ENCODE measurements at regions not wholly inside any gene's neighbourhood (a gene's known extent, or its start where the extent isn't known, plus 50 kb on each side); places are given as distances from the start of the nearest gene placed in this dataset.
A peak's percentile ranks its signal among the peaks of the same experiment; 100 is the strongest.

DNA sequence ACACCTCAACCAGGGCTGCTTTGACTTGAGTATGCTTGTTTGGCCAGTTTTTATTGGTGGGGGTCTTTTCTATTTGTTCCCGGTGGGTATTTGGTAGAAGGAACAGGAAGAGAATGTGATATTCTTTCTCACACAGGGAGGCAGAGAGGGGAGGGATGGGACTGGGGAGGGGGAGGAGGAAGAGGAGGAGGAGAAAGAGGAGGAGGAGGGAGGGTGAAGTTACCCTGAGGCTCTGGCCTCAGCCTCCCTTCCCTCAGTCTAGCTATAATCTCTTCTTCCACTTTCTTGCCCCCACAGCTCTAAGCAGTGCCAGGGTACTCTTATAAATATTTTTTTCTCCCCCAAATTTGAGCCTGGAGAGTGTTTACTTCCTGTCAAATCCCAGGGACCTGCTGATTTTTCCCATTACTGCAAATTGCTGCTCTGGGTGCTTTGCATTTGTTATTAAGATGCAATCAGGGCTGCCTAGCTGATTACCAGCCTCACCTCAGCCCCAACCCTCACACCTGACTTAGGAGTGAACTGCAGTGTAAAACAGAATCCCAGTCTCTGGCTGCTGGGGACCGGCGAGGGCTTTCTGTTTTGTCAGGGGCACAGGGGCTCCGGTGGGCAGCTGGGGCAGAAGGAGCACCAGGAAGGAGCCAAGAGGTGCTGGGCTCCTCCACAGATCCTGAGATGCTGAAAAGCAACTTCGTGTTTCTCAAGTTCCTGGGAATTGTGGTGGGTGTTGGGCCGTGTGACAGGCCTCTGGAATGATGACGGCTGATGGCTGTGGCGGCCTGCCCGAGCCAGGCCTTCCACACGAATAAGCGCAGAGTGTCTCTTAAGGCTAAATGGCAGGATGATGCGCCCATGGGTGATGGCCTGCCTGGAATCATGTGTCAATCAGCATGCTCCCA lies 141.4 kb downstream of the CD83 start:
- no peak for DNase-seq

DNA sequence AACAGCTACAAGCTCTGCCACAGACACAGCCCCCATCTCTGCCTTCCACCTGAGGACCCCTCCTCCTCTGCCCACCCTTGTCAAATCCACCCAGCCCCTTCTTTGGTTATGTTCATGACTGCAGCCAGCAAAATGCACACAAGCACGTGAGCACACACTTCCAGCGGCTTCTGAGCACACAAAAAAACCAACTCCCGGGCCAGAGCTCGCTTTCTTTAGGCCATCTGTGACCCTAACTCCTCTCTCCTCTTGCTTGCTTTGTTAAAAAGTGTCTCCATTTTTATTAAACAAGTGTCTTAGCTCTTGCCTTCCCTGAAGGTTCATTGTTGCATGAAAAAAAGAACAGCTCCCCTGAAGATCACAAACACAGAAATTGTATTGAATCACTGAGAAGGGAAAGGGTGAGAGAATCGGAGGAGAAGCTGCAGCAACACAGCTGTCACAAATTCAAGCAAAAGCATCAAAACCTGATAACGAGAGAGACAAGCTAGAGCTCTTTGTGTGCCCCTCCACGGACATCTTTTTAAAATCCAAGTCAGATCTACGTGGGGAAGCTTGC lies 142.1 kb downstream of the CD83 start:
- DNase-seq = no peak

DNA sequence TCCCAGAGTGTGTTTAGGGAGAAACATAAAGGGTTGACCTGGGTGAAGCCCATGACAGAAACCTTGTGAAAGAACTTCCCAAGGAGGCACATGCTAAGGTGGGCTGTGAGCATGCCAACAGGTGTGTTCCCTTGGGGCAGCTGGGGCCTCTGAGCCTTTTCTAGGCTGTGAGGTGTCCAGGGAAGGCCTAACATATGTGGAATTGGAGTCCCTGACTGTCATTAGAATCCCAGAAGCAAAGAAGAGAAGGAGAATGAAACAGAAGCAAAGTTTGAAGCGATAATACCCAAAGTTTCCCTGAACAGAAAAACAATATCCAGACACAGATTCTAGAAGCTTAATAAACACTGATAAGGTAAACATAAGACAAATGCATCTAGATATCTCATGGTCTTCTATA lies 143.3 kb downstream of the CD83 start:
- no peak for DNase-seq

GRCh38 chr6:14263881-14264424 lies 146.4 kb downstream of the CD83 start:
- no peak for DNase-seq

DNA sequence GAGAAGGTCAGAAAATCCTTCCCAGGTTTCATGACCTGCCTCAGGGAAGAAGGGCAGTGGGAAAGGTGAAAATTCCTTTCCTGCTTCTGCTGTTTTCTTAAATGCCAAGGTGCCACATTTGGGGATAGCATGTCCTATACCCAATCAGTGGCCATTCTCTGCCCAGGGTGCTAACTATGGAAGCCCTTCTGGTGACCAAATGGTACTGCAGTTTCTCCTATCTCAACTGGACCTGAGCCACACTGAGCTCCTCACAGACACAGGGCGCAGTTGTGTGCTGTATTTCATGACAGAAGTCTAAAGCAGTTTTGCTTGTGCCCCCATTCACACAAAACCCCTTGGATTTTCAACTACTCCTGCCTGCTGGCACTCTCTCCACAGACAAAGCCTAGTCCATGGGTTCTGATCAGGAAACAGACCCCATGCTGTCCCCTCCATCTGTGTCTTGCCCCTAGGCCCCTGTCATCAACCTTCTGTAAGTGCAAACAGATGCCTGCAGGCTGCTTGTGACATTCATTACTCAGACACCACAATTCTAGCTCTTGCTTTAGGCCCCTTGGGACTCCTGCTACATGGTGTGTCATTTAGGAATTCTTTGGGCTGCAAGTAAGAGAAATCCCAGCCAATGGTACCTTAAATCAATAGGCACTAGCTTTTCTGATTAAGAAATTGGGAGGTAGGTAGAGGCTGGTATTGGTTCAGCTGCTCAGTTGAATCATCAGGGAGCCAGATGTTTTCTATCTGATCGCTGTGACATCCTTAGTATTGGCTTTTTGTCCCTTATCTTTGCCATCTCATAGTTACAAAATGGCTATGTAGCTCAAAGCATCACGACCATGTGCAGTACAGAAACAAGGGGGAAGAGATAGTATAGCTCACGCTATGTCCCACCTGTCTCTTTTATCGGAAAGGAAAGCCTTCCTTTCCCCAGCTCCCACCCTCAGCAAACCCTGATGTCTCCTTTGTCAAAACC lies 147.8 kb downstream of the CD83 start:
- DNase-seq = no peak

- no peak for DNase-seq
These were observed 148.7 kb downstream of the CD83 start for GRCh38 chr6:14266266-14266665.

GRCh38 chr6:14267885-14268660 lies 150.5 kb downstream of the CD83 start:
- no peak for DNase-seq

GRCh38 chr6:14269436-14269835 lies 151.9 kb downstream of the CD83 start:
- no peak for DNase-seq

GRCh38 chr6:14270142-14270893 lies 152.7 kb downstream of the CD83 start:
- no peak for DNase-seq

DNA sequence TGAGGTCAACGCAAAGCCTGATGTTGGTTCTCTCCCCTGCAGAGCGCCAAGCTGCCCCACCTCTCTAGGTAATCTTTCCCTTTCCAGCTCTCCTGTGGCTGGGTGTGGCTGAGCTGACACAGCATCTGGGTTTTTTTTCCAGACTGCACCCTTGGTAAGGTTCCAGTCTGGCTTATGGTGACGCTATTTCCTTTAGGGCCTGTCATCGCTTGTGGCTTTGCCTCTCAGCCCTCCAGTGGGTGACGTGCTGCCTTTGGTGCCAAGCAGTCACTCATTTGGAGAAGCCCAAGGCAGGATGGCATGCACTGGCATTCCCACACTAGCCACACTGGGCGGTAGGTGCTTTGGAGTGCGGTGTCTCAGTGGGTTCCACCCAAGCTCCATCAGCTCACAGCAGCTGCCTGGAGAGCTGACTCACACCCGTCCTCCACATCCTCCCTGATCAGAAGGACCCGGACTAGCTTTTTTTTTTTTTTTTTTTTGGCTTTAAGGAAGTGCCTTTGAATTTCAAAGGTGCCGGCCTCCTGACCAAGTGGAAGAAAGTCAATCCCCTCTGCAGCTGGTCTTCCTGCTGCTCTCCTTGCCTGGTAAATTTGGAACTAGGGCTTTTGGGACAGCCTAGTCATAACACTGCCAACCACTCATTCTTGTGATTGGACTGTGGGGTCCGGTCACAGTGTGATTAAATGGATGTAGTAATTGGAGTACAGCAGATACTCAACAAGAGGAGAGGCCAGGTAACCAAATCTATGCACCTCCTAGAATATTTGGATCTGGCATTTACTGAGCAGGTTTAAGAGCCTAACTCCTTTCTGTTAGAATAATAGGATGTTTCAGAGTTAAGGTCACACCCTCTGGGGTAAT lies 153.6 kb downstream of the CD83 start:
- DNase-seq = peak; percentile 78

DNA sequence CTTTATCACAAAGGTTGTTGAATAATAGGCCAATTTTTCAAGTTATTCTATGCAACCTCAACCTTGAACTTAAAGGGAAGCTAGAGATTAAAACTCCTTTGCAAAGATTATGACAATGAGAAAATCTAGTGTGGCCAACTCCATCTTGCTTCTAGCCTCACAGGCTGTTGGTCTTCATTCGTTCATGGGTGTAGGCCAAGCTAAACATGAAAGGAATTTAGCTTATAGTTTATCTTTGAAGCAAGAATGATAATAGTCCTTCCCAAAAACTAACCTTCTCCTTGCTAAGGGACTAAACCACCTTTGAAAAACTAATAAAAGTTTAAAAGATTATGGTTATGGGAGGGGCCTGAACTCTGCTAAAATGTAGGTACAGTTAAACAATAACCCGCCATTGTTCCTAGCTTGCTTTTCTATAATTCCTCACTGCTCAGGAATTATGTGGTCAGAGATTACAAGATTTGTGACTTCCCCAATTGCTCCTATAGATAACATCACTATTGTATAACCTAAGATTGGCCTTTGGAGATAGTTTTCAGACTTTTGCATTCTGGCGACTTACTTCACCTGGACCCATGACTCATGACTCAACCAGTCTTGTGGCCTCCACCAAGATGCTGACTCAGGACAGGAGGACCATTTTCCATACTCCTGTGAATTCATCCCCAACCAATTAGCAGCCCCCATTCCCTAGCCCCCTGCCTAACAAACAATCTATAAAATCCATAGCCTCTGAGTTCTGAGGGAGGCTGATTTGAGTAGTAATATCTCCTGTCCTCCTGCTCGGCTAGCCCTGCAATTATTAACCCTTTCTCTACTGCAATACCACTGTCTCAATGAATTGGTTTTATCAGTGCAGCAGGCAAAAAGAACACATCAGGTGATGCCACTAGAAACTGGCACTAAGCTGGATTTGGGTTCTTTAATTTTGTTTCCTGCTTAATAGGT lies 154.5 kb downstream of the CD83 start:
- DNase-seq = no peak

GRCh38 chr6:14272737-14273085 lies 155.1 kb downstream of the CD83 start:
- DNase-seq = no peak

DNA sequence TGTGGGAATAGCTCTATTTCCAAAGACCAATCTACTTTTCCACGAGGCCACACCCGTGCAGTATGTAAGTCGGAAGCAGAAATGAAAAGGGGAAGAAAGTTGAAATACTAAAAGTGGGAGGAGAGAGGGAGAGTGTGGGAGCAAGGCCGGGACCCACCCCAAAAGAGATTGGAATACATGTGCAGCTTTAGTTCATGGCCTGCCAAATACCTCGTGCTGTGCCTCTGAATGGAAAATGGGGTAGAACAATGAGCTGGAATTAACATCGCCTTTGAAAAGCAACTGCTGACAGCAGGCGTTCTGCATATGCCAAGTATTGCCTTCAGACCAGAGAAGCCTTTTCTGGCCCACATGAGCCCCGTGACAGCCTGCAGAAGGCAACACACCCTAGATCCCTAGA lies 155.6 kb downstream of the CD83 start:
- no peak for DNase-seq

GRCh38 chr6:14274016-14274415 lies 156.4 kb downstream of the CD83 start:
- DNase-seq = no peak

DNA sequence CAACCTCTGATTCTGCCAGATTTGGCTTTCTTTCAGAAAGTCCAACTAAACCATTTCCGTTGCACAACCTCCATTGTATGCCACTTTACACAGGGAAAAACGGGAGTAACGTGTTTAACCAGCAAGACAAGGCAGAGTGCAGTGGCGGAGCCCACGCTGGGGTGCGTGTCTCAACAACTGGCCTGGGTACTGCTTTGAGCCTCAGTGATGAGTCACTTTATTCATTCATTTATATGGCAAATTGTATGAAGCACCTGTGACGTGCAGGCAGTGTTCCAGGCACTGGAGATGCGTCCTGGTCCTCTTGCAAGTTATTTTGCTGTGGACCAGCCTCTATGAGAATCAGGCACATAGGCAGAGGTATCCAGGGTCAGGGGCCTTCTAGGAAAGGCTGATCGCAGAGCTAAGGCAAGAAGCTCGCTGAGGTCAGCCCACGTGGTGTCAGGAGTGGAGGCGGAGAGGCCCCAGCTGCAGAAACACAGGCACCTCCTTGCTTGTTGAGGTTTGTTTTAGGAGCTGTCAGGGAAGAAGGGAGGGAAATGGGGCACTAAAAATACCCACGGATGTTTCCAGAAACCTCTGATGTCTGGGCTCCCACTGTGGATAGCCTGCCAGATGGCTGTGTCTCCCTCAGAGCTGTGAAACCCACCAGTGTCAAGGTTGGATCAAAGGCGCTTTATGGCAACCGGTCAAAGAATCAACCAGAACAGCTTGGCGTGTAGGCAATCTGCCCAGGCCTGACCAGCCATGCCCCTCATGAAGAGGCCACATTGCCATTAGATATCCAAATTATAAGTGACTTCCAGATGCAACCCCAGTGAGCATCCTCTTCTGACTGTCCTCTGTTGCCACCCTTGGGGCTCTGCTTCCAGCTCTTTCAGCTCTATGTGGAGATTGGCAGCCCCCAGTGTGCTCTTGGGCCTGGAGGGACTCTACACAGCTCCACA lies 157.2 kb downstream of the CD83 start:
- DNase-seq = no peak

DNA sequence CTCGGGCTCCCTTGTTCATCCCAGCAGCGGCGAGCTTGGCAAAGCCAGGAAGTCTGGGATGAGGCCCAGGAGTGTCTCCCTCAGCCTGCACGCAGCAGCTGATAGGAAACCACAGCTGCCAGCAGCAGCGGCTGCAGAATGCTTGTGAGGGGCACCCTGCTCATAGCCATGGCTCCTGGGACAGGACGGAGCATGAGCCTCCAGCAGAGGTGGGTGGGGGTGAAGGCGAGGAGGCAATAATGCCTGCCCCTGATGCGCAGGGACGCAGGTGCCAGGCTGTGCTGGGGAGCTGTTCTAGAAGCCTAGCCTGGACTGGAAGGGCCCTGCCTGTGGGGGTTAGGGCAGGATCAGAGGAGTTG lies 157.9 kb downstream of the CD83 start:
- DNase-seq = no peak

DNA sequence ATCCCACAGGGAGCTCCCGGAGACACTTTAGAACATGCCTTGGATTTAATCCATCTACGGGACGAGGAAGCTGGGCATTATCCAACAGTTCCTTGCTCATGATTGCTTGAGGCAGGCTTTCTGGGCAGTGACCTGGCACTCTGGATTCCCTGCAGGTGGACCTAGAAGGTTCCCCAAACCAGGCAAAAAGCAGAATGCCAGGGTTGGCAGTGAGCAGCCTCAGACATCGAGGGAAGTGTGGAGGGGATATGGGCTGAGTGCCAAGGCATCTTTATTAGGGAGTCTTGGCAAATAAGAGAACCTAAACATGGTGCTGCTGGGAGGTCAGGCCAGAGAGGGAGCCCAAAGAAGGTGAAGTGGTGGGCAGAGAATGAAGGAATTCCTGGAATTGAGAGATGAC lies 158.5 kb downstream of the CD83 start:
- DNase-seq = no peak

DNA sequence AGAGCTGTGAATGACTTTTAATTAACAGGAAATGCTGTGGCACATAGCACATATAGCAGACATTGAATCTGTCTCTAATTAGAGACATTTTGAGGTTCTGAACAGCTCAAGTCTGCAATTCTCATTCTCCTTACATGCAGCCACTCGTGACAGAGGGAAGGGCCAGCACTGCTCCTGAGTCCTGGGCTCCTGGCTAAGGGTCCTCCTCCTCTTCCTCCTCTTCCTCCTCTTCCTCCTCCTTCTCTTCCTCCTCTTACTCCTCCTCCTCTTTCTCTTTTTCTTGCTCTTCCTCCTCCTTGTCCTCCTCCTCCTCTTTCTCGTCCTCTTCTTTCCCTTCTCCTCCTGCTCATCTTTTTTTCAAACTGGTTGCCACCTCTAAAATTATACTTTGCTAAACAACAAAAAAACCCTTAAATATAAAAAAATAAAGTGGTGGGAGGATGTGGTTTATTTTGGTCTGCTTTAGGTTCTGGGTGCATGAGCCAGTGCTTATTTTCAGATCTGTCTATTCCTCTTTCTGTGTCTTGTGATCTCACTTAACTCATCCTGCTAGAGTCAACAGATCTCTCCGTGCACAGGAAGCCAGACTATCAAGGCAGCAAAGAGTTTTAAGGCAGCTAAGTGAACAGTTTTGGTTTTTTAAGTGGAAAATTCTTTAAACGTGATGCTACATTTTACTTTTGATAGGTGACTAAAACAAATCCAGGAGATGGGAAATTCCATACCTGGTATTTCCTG lies 159.3 kb downstream of the CD83 start:
- peak; percentile 56 for DNase-seq
